ENCODE measurements at regions not wholly inside any gene's neighbourhood (a gene's known extent, or its start where the extent isn't known, plus 50 kb on each side); places are given as distances from the start of the nearest gene placed in this dataset.

DNA sequence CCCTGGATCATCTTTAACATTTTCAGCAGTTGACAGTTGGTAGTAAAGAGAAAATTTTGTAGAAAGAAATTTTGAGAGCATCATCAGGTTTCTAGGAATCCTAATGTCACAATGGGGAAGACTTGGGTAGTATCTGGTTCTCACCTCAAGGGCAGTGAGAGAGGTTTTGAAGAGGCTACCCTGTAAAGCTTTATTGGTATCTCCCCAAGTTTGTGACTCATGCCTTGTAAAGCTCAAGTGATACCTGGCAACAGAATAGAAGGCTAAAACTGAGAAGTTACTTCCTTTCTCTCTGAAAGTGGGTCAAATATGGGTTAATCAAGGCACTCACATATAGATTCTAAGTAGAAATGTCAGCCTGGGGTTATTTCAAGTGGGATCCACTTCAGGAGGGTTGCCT is 196.4 kb downstream of the SUCNR1 start:
- Histone ChIP-seq H3K27me3 (ENCODE audit: control insufficient read depth in 2 of 2, insufficient read depth in 2 of 2, low read length in 2 of 2) (no peaks in the 10 kb centered on the region), H3K4me1 (ENCODE audit: control insufficient read depth in 2 of 2, insufficient read depth in 2 of 2, low read length in 2 of 2) (no peaks in the 10 kb centered on the region), H3K9ac (ENCODE audit: low read depth in 1 of 2, low read length in 2 of 2) (no peak overlapping the region), H3K36me3 (ENCODE audit: control insufficient read depth in 2 of 2, insufficient read depth in 2 of 2, low read length in 2 of 2) (no peaks in the 10 kb centered on the region), H3K9me3 (ENCODE audit: control insufficient read depth in 2 of 2, low read length in 2 of 2) (peaks cover 0 to 2% of the 10 kb centered on the region in 2 donors), H3K4me3 (ENCODE audit: low read length in 2 of 2) (no peak overlapping the region), H3K27ac (ENCODE audit: low read depth in 2 of 2, low read length in 2 of 2) (no peak overlapping the region)

DNA sequence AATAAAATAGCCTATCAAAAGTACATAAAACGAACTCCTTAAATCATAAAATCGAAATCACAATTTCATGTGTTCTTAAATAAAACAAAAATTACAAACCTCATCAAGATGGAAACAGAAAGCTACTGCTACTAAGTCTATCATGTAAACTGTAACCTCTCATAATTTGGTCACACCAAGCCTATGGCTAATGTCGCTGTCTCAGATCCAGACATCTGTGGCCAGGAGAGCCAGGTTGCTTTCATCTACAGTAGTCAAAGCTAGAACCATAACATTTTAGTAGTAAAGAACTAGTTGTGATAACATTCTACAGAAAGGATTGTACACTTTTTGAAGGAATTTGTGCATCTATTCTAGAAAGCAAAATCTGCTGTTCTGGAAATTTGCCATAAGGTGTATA is 197.4 kb upstream of the MBNL1 start:
- no peaks in the 10 kb centered on the region for H3K36me3 ChIP-seq (ENCODE audit: control insufficient read depth in 2 of 2, insufficient read depth in 2 of 2, low read length in 2 of 2)
- peaks cover 0 to 2% of the 10 kb centered on the region in 2 donors for H3K9me3 ChIP-seq (ENCODE audit: control insufficient read depth in 2 of 2, low read length in 2 of 2)
- H3K27me3 ChIP-seq (ENCODE audit: control insufficient read depth in 2 of 2, insufficient read depth in 2 of 2, low read length in 2 of 2) = no peaks in the 10 kb centered on the region
- no peaks in the 10 kb centered on the region for H3K4me1 ChIP-seq (ENCODE audit: control insufficient read depth in 2 of 2, insufficient read depth in 2 of 2, low read length in 2 of 2)
- H3K27ac ChIP-seq (ENCODE audit: low read depth in 2 of 2, low read length in 2 of 2) = no peak overlapping the region
- no peak overlapping the region for H3K9ac ChIP-seq (ENCODE audit: low read depth in 1 of 2, low read length in 2 of 2)
- no peak overlapping the region for H3K4me3 ChIP-seq (ENCODE audit: low read length in 2 of 2)

DNA sequence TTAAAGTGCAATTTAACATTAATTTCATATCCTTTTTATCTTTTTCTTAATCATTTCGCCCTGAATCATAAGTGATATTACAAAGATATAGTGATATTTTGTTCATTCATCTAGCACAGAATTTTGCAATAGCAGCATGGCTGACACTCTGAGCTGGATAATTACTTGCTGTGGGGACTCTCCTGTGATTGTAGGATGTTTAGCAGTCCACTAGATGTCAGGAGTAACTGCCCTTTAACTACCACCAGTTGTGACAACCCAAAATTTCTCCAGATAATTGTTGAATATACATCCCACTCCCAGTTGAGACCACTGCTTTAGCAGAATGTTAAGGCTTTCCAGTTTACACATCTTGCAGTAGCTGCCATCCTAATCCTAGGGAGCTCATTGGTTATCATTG is 196.8 kb upstream of the MBNL1 start:
- Histone ChIP-seq H3K4me3 (ENCODE audit: low read length in 2 of 2) (no peak overlapping the region), H3K36me3 (ENCODE audit: control insufficient read depth in 2 of 2, insufficient read depth in 2 of 2, low read length in 2 of 2) (no peaks in the 10 kb centered on the region), H3K27me3 (ENCODE audit: control insufficient read depth in 2 of 2, insufficient read depth in 2 of 2, low read length in 2 of 2) (no peaks in the 10 kb centered on the region), H3K9me3 (ENCODE audit: control insufficient read depth in 2 of 2, low read length in 2 of 2) (peaks cover 0 to 2% of the 10 kb centered on the region in 2 donors), H3K4me1 (ENCODE audit: control insufficient read depth in 2 of 2, insufficient read depth in 2 of 2, low read length in 2 of 2) (no peaks in the 10 kb centered on the region), H3K27ac (ENCODE audit: low read depth in 2 of 2, low read length in 2 of 2) (no peak overlapping the region), H3K9ac (ENCODE audit: low read depth in 1 of 2, low read length in 2 of 2) (no peak overlapping the region)

DNA sequence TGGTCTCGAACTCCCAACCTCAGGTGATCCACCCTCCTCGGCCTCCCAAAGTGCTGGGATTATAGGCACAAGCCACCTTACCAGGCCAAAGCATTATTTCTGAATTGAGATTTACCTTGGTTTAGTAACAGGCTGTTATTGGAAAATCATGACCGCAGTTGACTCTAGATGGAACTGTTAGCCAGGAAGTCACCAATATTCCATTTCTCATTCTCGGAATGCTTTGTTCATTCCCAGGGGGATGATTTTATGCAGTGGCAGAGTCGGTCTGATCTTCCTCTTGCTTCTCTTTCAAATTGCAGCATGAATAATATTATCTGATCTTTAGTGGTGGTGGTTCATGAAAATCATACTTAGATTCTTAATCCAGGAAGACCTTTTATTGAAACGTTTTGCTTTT is 195.5 kb upstream of the MBNL1 start:
- Histone ChIP-seq H3K4me1 (ENCODE audit: control insufficient read depth in 2 of 2, insufficient read depth in 2 of 2, low read length in 2 of 2) (no peaks in the 10 kb centered on the region), H3K4me3 (ENCODE audit: low read length in 2 of 2) (no peak overlapping the region), H3K9me3 (ENCODE audit: control insufficient read depth in 2 of 2, low read length in 2 of 2) (peaks cover 0 to 2% of the 10 kb centered on the region in 2 donors), H3K9ac (ENCODE audit: low read depth in 1 of 2, low read length in 2 of 2) (no peak overlapping the region), H3K36me3 (ENCODE audit: control insufficient read depth in 2 of 2, insufficient read depth in 2 of 2, low read length in 2 of 2) (no peaks in the 10 kb centered on the region), H3K27ac (ENCODE audit: low read depth in 2 of 2, low read length in 2 of 2) (no peak overlapping the region), H3K27me3 (ENCODE audit: control insufficient read depth in 2 of 2, insufficient read depth in 2 of 2, low read length in 2 of 2) (no peaks in the 10 kb centered on the region)

DNA sequence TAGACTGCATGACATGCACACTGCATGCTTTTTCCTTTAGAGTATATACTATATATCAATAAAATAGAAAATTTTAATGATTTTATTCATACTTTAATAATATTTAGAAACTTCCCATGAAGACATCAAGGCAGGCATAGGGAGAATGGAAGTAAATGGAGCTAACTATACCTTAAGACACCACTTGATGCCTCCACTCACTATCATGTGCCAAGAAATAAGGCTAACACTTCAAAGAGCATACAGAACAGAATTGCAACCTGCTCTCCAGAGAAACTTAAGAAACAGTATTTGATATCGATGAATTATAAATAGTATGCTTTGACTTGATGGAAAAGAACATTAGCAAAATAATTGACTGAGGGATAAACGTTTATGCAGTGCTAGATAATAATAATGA is 192.6 kb upstream of the MBNL1 start:
- Histone ChIP-seq H3K4me1 (ENCODE audit: control insufficient read depth in 2 of 2, insufficient read depth in 2 of 2, low read length in 2 of 2) (no peaks in the 10 kb centered on the region), H3K36me3 (ENCODE audit: control insufficient read depth in 2 of 2, insufficient read depth in 2 of 2, low read length in 2 of 2) (no peaks in the 10 kb centered on the region), H3K9me3 (ENCODE audit: control insufficient read depth in 2 of 2, low read length in 2 of 2) (no peaks in the 10 kb centered on the region), H3K9ac (ENCODE audit: low read depth in 1 of 2, low read length in 2 of 2) (no peak overlapping the region), H3K27me3 (ENCODE audit: control insufficient read depth in 2 of 2, insufficient read depth in 2 of 2, low read length in 2 of 2) (no peaks in the 10 kb centered on the region), H3K27ac (ENCODE audit: low read depth in 2 of 2, low read length in 2 of 2) (no peak overlapping the region), H3K4me3 (ENCODE audit: low read length in 2 of 2) (no peak overlapping the region)

DNA sequence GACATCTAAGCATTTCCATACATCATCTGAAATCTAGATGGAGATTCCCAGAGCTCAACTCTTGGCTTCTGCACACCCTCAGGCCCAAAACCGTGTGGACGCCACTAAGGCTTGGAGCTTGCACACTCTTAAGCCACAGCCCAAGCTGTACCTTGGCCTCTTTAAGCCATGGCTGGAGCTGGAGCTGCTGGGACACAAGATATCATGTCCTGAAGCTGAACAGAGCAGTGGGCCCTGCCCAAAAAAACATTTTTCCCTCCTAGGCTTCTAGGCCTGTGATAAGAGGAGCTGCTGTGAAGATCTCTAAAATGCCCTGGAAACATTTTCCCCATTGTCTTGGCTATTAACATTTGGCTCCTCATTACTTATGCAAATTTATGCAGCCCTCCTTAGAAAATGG is 188.7 kb upstream of the MBNL1 start:
- H3K36me3 ChIP-seq (ENCODE audit: control insufficient read depth in 2 of 2, insufficient read depth in 2 of 2, low read length in 2 of 2) = no peaks in the 10 kb centered on the region
- H3K4me3 ChIP-seq (ENCODE audit: low read length in 2 of 2) = no peak overlapping the region
- H3K27ac ChIP-seq (ENCODE audit: low read depth in 2 of 2, low read length in 2 of 2) = no peak overlapping the region
- H3K9me3 ChIP-seq (ENCODE audit: control insufficient read depth in 2 of 2, low read length in 2 of 2) = no peaks in the 10 kb centered on the region
- H3K4me1 ChIP-seq (ENCODE audit: control insufficient read depth in 2 of 2, insufficient read depth in 2 of 2, low read length in 2 of 2) = no peaks in the 10 kb centered on the region
- H3K27me3 ChIP-seq (ENCODE audit: control insufficient read depth in 2 of 2, insufficient read depth in 2 of 2, low read length in 2 of 2) = no peaks in the 10 kb centered on the region
- no peak overlapping the region for H3K9ac ChIP-seq (ENCODE audit: low read depth in 1 of 2, low read length in 2 of 2)

DNA sequence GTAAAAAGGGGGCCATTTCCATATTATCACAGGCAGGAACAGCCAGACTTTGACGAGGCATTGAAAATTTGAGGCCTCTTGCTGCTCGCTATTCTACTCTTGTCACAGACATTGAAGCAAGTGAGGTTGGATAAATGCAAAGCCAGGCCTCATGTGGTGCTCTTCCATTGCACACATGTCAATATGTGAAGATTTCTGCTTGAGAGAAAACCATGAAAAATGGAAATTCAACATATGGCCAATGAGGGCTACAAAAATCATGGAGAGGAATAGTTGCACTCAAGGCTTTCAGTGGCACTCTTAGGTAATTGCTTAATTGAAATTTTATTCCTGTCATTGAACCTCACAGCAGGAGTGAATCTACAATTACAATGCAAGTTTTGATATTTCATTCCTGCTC is 185.6 kb upstream of the MBNL1 start:
- no peaks in the 10 kb centered on the region for H3K9me3 ChIP-seq (ENCODE audit: control insufficient read depth in 2 of 2, low read length in 2 of 2)
- H3K27me3 ChIP-seq (ENCODE audit: control insufficient read depth in 2 of 2, insufficient read depth in 2 of 2, low read length in 2 of 2) = no peaks in the 10 kb centered on the region
- H3K27ac ChIP-seq (ENCODE audit: low read depth in 2 of 2, low read length in 2 of 2) = no peak overlapping the region
- no peak overlapping the region for H3K4me3 ChIP-seq (ENCODE audit: low read length in 2 of 2)
- H3K9ac ChIP-seq (ENCODE audit: low read depth in 1 of 2, low read length in 2 of 2) = no peak overlapping the region
- no peaks in the 10 kb centered on the region for H3K36me3 ChIP-seq (ENCODE audit: control insufficient read depth in 2 of 2, insufficient read depth in 2 of 2, low read length in 2 of 2)
- no peaks in the 10 kb centered on the region for H3K4me1 ChIP-seq (ENCODE audit: control insufficient read depth in 2 of 2, insufficient read depth in 2 of 2, low read length in 2 of 2)

DNA sequence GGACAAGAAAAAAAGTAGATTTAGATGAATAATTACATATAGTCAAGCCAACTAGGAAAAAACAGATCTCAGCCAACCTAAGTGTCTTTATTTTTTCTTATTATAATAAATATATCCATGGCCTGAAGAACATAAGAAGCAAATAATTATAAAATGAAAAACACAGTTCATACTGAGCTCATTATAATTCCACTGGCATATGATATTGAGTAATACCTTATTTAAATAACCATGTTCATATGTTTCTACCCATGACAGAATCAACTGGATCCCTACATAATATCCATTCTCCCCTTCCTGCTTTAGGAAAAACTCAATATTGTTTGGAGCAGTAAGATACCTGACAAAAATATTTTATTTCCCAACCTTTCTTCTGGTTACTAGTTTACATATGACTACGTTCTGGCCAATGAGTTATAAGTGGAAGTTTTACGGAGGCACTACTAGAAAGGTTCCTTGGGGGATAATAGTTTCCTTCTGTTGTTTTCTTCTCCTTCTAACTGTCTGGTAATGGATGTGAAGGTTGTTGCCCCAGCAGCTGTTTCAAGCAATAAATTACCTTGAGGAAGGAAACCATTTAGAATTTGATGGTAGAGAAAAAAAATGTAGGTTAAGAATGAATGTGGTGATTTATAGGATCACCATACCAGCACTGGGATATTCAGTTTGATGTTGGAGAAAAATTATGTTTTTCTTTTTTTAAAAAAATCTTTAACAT is 184.1 kb upstream of the MBNL1 start:
- Histone ChIP-seq H3K4me1 (ENCODE audit: control insufficient read depth in 2 of 2, insufficient read depth in 2 of 2, low read length in 2 of 2) (no peaks in the 10 kb centered on the region), H3K27ac (ENCODE audit: low read depth in 2 of 2, low read length in 2 of 2) (no peak overlapping the region)

DNA sequence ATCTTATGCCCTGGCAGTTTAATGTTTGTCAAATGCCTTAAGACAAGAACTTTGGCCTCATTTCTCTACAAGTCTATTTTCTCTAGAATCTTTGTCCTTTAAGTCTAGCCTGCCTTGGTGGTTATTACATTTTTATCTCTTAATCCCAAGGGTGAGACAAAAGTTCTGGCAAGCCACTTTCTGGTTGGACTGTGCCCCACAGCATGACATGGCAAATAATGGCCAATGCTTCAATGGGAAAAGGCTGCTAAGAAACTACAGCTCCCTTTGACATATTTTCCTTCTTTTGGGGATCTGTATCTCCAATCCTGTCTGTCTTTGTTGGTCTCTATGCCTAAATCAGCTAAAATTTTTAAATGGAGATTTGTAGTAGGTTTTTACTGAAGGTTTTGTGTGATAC is 181.6 kb upstream of the MBNL1 start:
- Histone ChIP-seq H3K4me3 (ENCODE audit: low read length in 2 of 2) (no peak overlapping the region), H3K4me1 (ENCODE audit: control insufficient read depth in 2 of 2, insufficient read depth in 2 of 2, low read length in 2 of 2) (no peaks in the 10 kb centered on the region), H3K36me3 (ENCODE audit: control insufficient read depth in 2 of 2, insufficient read depth in 2 of 2, low read length in 2 of 2) (no peaks in the 10 kb centered on the region), H3K27ac (ENCODE audit: low read depth in 2 of 2, low read length in 2 of 2) (no peak overlapping the region), H3K9me3 (ENCODE audit: control insufficient read depth in 2 of 2, low read length in 2 of 2) (no peaks in the 10 kb centered on the region), H3K27me3 (ENCODE audit: control insufficient read depth in 2 of 2, insufficient read depth in 2 of 2, low read length in 2 of 2) (no peaks in the 10 kb centered on the region), H3K9ac (ENCODE audit: low read depth in 1 of 2, low read length in 2 of 2) (no peak overlapping the region)

More for the DNA sequence above, 184.1 kb upstream of the MBNL1 start:
- Histone ChIP-seq H3K9me3 (ENCODE audit: control insufficient read depth in 2 of 2, low read length in 2 of 2) (no peaks in the 10 kb centered on the region), H3K36me3 (ENCODE audit: control insufficient read depth in 2 of 2, insufficient read depth in 2 of 2, low read length in 2 of 2) (no peaks in the 10 kb centered on the region), H3K9ac (ENCODE audit: low read depth in 1 of 2, low read length in 2 of 2) (no peak overlapping the region), H3K4me3 (ENCODE audit: low read length in 2 of 2) (no peak overlapping the region), H3K27me3 (ENCODE audit: control insufficient read depth in 2 of 2, insufficient read depth in 2 of 2, low read length in 2 of 2) (no peaks in the 10 kb centered on the region)

DNA sequence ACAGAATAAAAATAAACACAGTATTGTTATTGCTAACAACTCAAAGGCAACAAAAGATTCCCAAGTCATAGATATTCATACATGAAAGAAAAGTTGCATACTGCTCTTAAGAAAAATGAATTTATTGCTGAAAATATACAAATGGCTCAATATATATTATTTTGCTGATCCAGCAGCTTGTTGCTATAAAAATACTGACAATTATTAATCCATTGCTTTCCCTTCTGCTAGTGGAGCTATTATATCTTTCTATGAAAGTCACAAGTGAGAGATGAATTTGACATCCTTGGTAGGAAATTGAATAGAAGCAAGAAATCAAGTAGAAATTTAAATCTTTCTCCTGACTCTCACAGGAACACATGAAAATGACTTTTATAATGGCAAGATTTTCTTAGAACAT is 179.2 kb upstream of the MBNL1 start:
- Histone ChIP-seq H3K4me3 (ENCODE audit: low read length in 2 of 2) (no peak overlapping the region), H3K27me3 (ENCODE audit: control insufficient read depth in 2 of 2, insufficient read depth in 2 of 2, low read length in 2 of 2) (no peaks in the 10 kb centered on the region), H3K36me3 (ENCODE audit: control insufficient read depth in 2 of 2, insufficient read depth in 2 of 2, low read length in 2 of 2) (no peaks in the 10 kb centered on the region), H3K4me1 (ENCODE audit: control insufficient read depth in 2 of 2, insufficient read depth in 2 of 2, low read length in 2 of 2) (no peaks in the 10 kb centered on the region), H3K9me3 (ENCODE audit: control insufficient read depth in 2 of 2, low read length in 2 of 2) (no peaks in the 10 kb centered on the region), H3K9ac (ENCODE audit: low read depth in 1 of 2, low read length in 2 of 2) (no peak overlapping the region), H3K27ac (ENCODE audit: low read depth in 2 of 2, low read length in 2 of 2) (no peak overlapping the region)

DNA sequence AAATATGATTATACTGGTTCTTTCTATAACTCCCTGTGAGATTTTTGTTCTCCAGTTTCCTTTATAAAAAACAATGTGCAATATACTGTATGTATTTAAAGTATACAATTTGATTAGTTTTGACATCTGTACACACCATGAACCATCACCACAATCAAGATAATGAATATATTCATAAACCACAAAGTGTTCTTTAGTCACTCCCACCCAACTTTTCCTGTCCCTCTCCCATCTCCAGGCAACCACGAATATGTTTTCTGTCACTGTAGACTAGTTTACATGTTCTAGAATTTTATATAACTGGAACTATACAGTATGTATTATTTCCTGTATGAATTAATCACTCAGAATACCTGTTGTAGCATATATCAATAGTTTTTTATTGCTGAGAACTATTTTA is 177.0 kb upstream of the MBNL1 start:
- no peaks in the 10 kb centered on the region for H3K36me3 ChIP-seq (ENCODE audit: control insufficient read depth in 2 of 2, insufficient read depth in 2 of 2, low read length in 2 of 2)
- H3K9me3 ChIP-seq (ENCODE audit: control insufficient read depth in 2 of 2, low read length in 2 of 2) = no peaks in the 10 kb centered on the region
- H3K4me3 ChIP-seq (ENCODE audit: low read length in 2 of 2) = no peak overlapping the region
- H3K4me1 ChIP-seq (ENCODE audit: control insufficient read depth in 2 of 2, insufficient read depth in 2 of 2, low read length in 2 of 2) = no peaks in the 10 kb centered on the region
- no peak overlapping the region for H3K9ac ChIP-seq (ENCODE audit: low read depth in 1 of 2, low read length in 2 of 2)
- H3K27me3 ChIP-seq (ENCODE audit: control insufficient read depth in 2 of 2, insufficient read depth in 2 of 2, low read length in 2 of 2) = no peaks in the 10 kb centered on the region
- H3K27ac ChIP-seq (ENCODE audit: low read depth in 2 of 2, low read length in 2 of 2) = no peak overlapping the region
